Adrenal gland (tissue), 9 donors: ENCODE measurements at regions not wholly inside any gene's neighbourhood (a gene's known extent, or its start where the extent isn't known, plus 50 kb on each side); places are given as distances from the start of the nearest gene placed in this dataset.

Experiments used
- DNase-seq, 7 donors: peaks; one replicate each; pipeline ENCODE4 v3.0.0-alpha.2; 2019 to 2020
- H3K27ac ChIP-seq, 5 donors: fragments of 200-600 bp; sonication (generic) in 4 of 5; 1 replicate in 3 of 5; 2 replicates in 2 of 5; pipeline versions ENCODE4 v1.5.1 to v1.8.0; 2016 to 2020; ENCODE audit warnings: mild to moderate bottlenecking in 1 of 5
- H3K27me3 ChIP-seq: fragments of 200-600 bp; 2 replicates; pipeline ENCODE4 v1.8.0; 2021
- H3K36me3 ChIP-seq, 2 donors: fragments of 200-600 bp; replicated peaks in 1 of 2; 1 replicate in 1 of 2; 2 replicates in 1 of 2; pipeline versions ENCODE4 v1.5.1 to v1.8.0; 2018 to 2022
- H3K4me1 ChIP-seq, 2 donors: fragments of 200-600 bp; replicated peaks in 1 of 2; 1 replicate in 1 of 2; 2 replicates in 1 of 2; pipeline versions ENCODE4 v1.5.1 to v1.8.0; 2018 to 2021
- H3K4me3 ChIP-seq, 4 donors: fragments of 200-600 bp; sonication (generic) in 3 of 4; one replicate each; pipeline ENCODE4 v1.5.1; 2016 to 2018
- H3K9me3 ChIP-seq, 3 donors: fragments of 200-600 bp; sonication (generic) in 1 of 3; replicated peaks in 1 of 3; 1 replicate in 2 of 3; 2 replicates in 1 of 3; pipeline versions ENCODE4 v1.5.1 to v1.8.0; 2016 to 2021
- POLR2A ChIP-seq, 2 donors: fragments of 450-650 bp; IDR thresholded peaks; one replicate each; pipeline ENCODE4 v1.6.1; 2017; ENCODE audit warnings: antibody characterized with exemption in 2 of 2, mild to moderate bottlenecking in 2 of 2, moderate library complexity in 1 of 2
- WGBS, 4 donors: extraction: QIAGEN DNeasy Blood & Tissue Kit in 2 of 4; methylation state at CpG; one replicate each; pipeline versions ENCODE4 v1.1.5 to v1.1.7; 2013 to 2017; 5-methylcytosine and 5-hydroxymethylcytosine counted together
- intact Hi-C, 2 donors: fragments of 100-400 bp; cut with DNase I; formaldehyde crosslinking; loops; one replicate each; pipeline versions ENCODE4 v1.14.1 to v1.15.0; 2022 to 2023
- TF ChIP-seq, protein P1 (sequence below), 6 experiments: fragments of 450-650 bp in 4 of 6; fragments of 200-600 bp in 2 of 6; sonication (generic) in 1 of 6; IDR thresholded peaks; 1 replicate in 5 of 6; 2 replicates in 1 of 6; pipeline versions ENCODE4 v1.5.1 to v1.8.0; 2016 to 2021; ENCODE audit warnings: antibody characterized with exemption in 6 of 6, mild to moderate bottlenecking in 2 of 6, moderate library complexity in 1 of 6
- donor health status: healthy with polysubstance abuse.
- donor health status: Bipolar disorder and iron deficiency.
- donor health status: DM: yes; HTN: yes; CAD: no.
- donor health status: DM: no; HTN: no; CAD: no.
- donor health status: DM: no; HTN: no; CAD: no.

DNA sequence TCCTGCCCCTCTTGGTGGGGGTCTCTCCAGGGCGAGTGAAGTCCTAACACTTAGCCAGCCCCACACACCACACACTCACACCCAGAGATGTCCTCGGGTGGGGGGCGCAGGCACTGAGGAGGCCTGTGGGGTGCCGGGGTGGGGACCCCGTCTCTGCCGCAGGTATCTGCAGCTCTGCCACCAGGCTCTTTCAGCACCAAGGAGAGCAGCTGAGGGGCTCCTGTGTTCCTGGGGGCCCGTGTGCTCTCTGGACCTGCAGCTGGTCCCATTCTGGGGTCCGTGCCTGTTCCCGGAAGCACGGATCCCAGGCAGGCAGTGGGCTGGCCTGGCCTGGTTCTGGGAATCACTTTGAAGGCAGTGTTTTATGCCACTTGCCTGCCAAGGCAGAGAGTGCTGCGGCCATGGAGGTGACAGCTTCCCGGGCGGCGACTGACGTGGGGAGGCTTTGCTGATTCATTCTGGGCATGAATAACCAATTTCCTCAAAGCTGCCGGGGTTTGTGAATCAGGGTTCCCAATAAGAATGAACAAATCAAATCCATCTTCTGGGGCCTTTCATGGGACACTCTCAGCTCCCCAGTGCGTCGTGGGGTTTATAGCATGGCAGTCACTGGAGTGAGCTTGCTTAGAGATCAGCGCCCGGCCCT is 54.4 kb upstream of the SLCO4A1 start:
- Histone ChIP-seq H3K36me3 (no peaks in the 10 kb centered on the region), H3K4me3 (no peak overlapping the region), H3K4me1 (peaks cover 0 to 12% of the 10 kb centered on the region in 2 donors), H3K9me3 (no peaks in the 10 kb centered on the region), H3K27me3 (peaks cover 6% of the 10 kb centered on the region), H3K27ac (peak overlapping the region in 2 of 5 donors; percentile 5 to 34)
- TF ChIP-seq, protein P1, sequence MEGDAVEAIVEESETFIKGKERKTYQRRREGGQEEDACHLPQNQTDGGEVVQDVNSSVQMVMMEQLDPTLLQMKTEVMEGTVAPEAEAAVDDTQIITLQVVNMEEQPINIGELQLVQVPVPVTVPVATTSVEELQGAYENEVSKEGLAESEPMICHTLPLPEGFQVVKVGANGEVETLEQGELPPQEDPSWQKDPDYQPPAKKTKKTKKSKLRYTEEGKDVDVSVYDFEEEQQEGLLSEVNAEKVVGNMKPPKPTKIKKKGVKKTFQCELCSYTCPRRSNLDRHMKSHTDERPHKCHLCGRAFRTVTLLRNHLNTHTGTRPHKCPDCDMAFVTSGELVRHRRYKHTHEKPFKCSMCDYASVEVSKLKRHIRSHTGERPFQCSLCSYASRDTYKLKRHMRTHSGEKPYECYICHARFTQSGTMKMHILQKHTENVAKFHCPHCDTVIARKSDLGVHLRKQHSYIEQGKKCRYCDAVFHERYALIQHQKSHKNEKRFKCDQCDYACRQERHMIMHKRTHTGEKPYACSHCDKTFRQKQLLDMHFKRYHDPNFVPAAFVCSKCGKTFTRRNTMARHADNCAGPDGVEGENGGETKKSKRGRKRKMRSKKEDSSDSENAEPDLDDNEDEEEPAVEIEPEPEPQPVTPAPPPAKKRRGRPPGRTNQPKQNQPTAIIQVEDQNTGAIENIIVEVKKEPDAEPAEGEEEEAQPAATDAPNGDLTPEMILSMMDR (IDR thresholded peaks at IDR 0.05): no peak
- TF ChIP-seq POLR2A (IDR thresholded peaks at IDR 0.05): no peak
- 37 to 39% (median 39%) methylated on average over 13 to 20 of the region's 20 CpGs; no CpG with 5 or more reads in 1 of the 4 donors for WGBS, 4 donors
- intact Hi-C loops: no loop called here
- DNase-seq: peak in 6 of 7 donors; percentile 38 to 82 (median 58)

DNA sequence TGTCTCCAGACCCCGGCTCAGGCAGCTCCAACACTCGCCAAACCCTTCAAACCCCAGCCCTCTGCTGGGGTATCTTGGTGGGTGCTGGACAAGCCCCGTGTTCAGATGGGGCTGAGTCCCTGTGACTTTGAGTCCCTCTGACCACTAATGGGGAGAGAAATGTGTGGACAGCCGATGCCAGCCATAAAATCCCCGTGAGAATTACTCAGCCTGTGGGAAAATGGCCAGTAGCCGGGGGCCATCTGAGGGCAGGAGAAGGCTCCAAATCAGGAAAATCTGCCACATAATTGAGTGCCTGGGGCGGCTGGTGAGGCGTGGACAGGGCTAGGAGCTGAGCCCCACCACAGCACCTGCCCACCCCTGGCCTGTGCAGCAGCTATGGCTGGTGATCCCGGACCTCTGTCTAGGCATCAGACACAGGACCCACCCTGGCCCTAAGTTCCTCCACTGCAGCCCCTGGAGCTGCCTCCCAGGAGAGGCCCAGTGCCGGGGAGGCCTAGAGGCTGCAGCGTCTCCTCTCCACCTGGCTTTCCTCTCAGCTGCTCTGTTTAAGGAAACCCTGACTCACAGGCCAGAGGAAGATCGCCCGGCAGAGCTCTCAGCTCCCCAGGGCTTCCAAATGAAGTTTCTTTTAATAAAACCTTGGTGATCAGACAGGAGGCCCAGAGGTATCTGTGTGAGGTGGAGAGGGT is 53.7 kb upstream of the SLCO4A1 start:
- TF ChIP-seq, protein P1 (IDR thresholded peaks at IDR 0.05): no peak
- TF ChIP-seq POLR2A (IDR thresholded peaks at IDR 0.05): no peak
- H3K27me3 ChIP-seq: peaks cover 6% of the 10 kb centered on the region
- intact Hi-C loops: no loop called here

DNA sequence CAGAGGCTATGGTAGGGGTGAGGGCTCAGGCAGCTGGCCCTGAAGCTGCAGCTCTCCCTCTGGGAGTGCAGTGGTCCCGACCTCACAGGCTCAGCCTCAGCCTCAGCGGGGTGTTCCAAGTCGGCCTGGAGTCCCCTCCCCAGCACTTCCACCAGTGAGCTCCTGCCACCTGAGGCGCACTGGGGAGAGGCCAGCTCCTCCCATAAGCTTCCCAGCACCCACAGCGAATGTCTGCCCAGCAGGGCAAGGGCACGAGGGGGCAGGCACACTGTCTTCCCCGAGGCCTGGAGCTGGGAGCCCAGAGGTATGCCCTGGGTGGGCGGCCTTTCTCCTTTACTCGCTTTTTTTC is 53.2 kb upstream of the SLCO4A1 start:
- no peak for DNase-seq
- peaks cover 0 to 12% of the 10 kb centered on the region in 2 donors for H3K4me1 ChIP-seq
- no peaks in the 10 kb centered on the region for H3K36me3 ChIP-seq
- no peaks in the 10 kb centered on the region for H3K9me3 ChIP-seq
- 65 to 100% (median 74%) methylated on average over 2 to 9 of the region's 9 CpGs for WGBS, 4 donors
- H3K4me3 ChIP-seq: no peak overlapping the region
- no peak for TF ChIP-seq POLR2A (IDR thresholded peaks at IDR 0.05)
- TF ChIP-seq, protein P1 (IDR thresholded peaks at IDR 0.05): no peak
- H3K27me3 ChIP-seq: peaks cover 6% of the 10 kb centered on the region
- H3K27ac ChIP-seq: no peak overlapping the region
- intact Hi-C loops: no loop called here

More for the DNA sequence above, 53.7 kb upstream of the SLCO4A1 start:
- H3K36me3 ChIP-seq: no peaks in the 10 kb centered on the region
- no peaks in the 10 kb centered on the region for H3K9me3 ChIP-seq
- WGBS, 4 donors: 71 to 81% (median 77%) methylated on average over 11 to 13 of the region's 13 CpGs
- DNase-seq: peak in 2 of 7 donors; percentile 24 to 47
- H3K27ac ChIP-seq: peak overlapping the region in 1 of 5 donors; percentile 34
- no peak overlapping the region for H3K4me3 ChIP-seq
- peaks cover 0 to 12% of the 10 kb centered on the region in 2 donors for H3K4me1 ChIP-seq

DNA sequence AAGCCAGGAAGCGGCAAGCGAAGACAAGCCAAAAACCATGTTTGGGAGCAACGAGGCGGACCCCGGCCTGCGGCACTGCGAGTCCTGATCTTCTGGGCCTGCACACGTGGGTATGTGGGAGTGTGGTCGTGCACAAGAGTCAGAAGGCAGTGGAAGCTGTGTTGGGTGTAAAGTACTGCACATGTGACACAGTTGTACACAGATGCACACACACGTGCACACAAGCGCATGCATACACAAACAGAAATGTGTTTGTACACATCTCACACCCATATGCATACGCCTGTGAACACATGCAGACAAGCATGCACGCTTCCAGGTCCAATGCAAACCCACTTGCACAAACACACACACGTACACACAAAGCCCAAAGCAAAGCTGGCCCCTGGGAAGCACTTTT is 52.6 kb upstream of the SLCO4A1 start:
- no peak for DNase-seq
- Histone ChIP-seq H3K27me3 (peaks cover 6% of the 10 kb centered on the region), H3K9me3 (no peaks in the 10 kb centered on the region), H3K4me1 (peaks cover 0 to 12% of the 10 kb centered on the region in 2 donors), H3K27ac (no peak overlapping the region), H3K4me3 (no peak overlapping the region), H3K36me3 (no peaks in the 10 kb centered on the region)
- intact Hi-C loops: no loop called here
- WGBS, 4 donors: 82 to 86% (median 84%) methylated on average over 14 of the region's 14 CpGs
- TF ChIP-seq, protein P1 (IDR thresholded peaks at IDR 0.05): no peak
- no peak for TF ChIP-seq POLR2A (IDR thresholded peaks at IDR 0.05)
